Retinal pigment epithelial cell (primary cell): ENCODE measurements at regions not wholly inside any gene's neighbourhood (a gene's known extent, or its start where the extent isn't known, plus 50 kb on each side); places are given as distances from the start of the nearest gene placed in this dataset.

ENCODE experiments used
- DNase-seq: peaks from one replicate; pipeline ENCODE4 v3.0.0-alpha.2; 2010; ENCODE audit warnings: low read depth
- H3K4me3 ChIP-seq: 2 replicates; pipeline ENCODE4 v1.5.1; 2011; ENCODE audit warnings: mild to moderate bottlenecking, low read length, control low read depth, moderate library complexity
- CTCF ChIP-seq: conservative IDR thresholded peaks from 2 replicates; pipeline ENCODE4 v1.5.1; 2011; ENCODE audit warnings: low read depth, low read length, control low read depth, inconsistent platforms

GRCh38 chr4:26104056-26104685, 190.2 kb downstream of the SMIM20 start:
- DNase-seq: no peak
- TF ChIP-seq CTCF: no peak

GRCh38 chr4:26105337-26105736, 191.3 kb downstream of the SMIM20 start:
- no peak for DNase-seq
- no peak for TF ChIP-seq CTCF
- H3K4me3 ChIP-seq: no peak overlapping the region

More at GRCh38 chr4:26104056-26104685, 190.2 kb downstream of the SMIM20 start:
- H3K4me3 ChIP-seq: no peak overlapping the region

GRCh38 chr4:26105815-26106699, 192.0 kb downstream of the SMIM20 start:
- no peak for DNase-seq
- no peak for TF ChIP-seq CTCF

GRCh38 chr4:26106776-26107175, 192.8 kb downstream of the SMIM20 start:
- no peak overlapping the region for H3K4me3 ChIP-seq
- DNase-seq: no peak
- TF ChIP-seq CTCF: no peak

More at GRCh38 chr4:26105815-26106699, 192.0 kb downstream of the SMIM20 start:
- H3K4me3 ChIP-seq: no peak overlapping the region

- no peak for TF ChIP-seq CTCF
- DNase-seq: no peak
- no peak overlapping the region for H3K4me3 ChIP-seq
Measured at GRCh38 chr4:26108054-26108453, 194.0 kb downstream of the SMIM20 start.

- no peak overlapping the region for H3K4me3 ChIP-seq
- TF ChIP-seq CTCF: no peak
- DNase-seq: no peak
Measured at GRCh38 chr4:26110493-26110892, 196.5 kb downstream of the SMIM20 start.
